CD4-positive, alpha-beta memory T cell (primary cell): ENCODE measurements at regions not wholly inside any gene's neighbourhood (a gene's known extent, or its start where the extent isn't known, plus 50 kb on each side); places are given as distances from the start of the nearest gene placed in this dataset.
"Not testable (repeated sequence)": the region's sequence is repeated elsewhere in the genome, so short reads cannot be mapped to it uniquely, and the experiment has no call there.

ENCODE experiments used
- CTCF ChIA-PET: fragments of 350-600 bp; sonication (Branson Sonifier 250); formaldehyde crosslinking; loops from one replicate; lab custom pipeline; 2021; ENCODE audit warnings: inconsistent platforms; ENCODE audit not compliant: partially characterized antibody; lab: Charles Lee
- POLR2A ChIA-PET: fragments of 350-600 bp; sonication (Branson Sonifier 250); formaldehyde crosslinking; loops from one replicate; lab custom pipeline; 2021; ENCODE audit not compliant: partially characterized antibody; lab: Charles Lee
- DNase-seq, 5 donors: peaks; one replicate each; pipeline versions ENCODE4 v3.0.0 to v3.0.0-alpha.2; 2020 to 2022; ENCODE audit warnings: mixed read lengths in 1 of 5
- H3K27ac ChIP-seq: one replicate; pipeline ENCODE4 v1.7.0; 2013; ENCODE audit warnings: low read depth, low read length
- H3K27me3 ChIP-seq: 2 replicates; pipeline ENCODE4 v1.7.0; 2013; ENCODE audit warnings: mild to moderate bottlenecking, low read length, moderate library complexity; ENCODE audit not compliant: insufficient read depth
- H3K36me3 ChIP-seq: 2 replicates; pipeline ENCODE4 v1.7.0; 2013; ENCODE audit warnings: mild to moderate bottlenecking, low read length, moderate library complexity; ENCODE audit not compliant: insufficient read depth
- H3K4me1 ChIP-seq: 2 replicates; pipeline ENCODE4 v1.7.0; 2013; ENCODE audit warnings: mild to moderate bottlenecking, low read length, moderate library complexity; ENCODE audit not compliant: insufficient read depth
- H3K4me3 ChIP-seq, 2 donors: one replicate each; pipeline ENCODE4 v1.7.0; 2013; ENCODE audit warnings: low read length in 2 of 2, mild to moderate bottlenecking in 1 of 2
- H3K9me3 ChIP-seq, 2 donors: one replicate each; pipeline ENCODE4 v1.7.0; 2013; ENCODE audit warnings: low read length in 2 of 2, control low read depth in 1 of 2; ENCODE audit not compliant: control insufficient read depth in 1 of 2
- H3K27ac Mint-ChIP-seq, 7 donors: one replicate each; pipeline ENCODE4 v1.8.0; 2020 to 2021; ENCODE audit warnings: mixed read lengths in 7 of 7, mild to moderate bottlenecking in 6 of 7, inconsistent platforms in 3 of 7, moderate library complexity in 3 of 7
- H3K27me3 Mint-ChIP-seq, 2 donors: one replicate each; pipeline ENCODE4 v1.8.0; 2020 to 2021; ENCODE audit warnings: mixed read lengths in 2 of 2
- H3K36me3 Mint-ChIP-seq, 2 donors: one replicate each; pipeline ENCODE4 v1.8.0; 2020 to 2021; ENCODE audit warnings: mixed read lengths in 2 of 2, inconsistent platforms in 1 of 2, mild to moderate bottlenecking in 1 of 2
- H3K4me1 Mint-ChIP-seq, 4 donors: one replicate each; pipeline ENCODE4 v1.8.0; 2020 to 2021; ENCODE audit warnings: mixed read lengths in 4 of 4, mild to moderate bottlenecking in 1 of 4
- H3K4me3 Mint-ChIP-seq, 8 donors: one replicate each; pipeline ENCODE4 v1.8.0; 2020 to 2021; ENCODE audit warnings: mixed read lengths in 8 of 8, mild to moderate bottlenecking in 7 of 8, moderate library complexity in 6 of 8, inconsistent platforms in 3 of 8
- H3K9me3 Mint-ChIP-seq, 8 donors: one replicate each; pipeline ENCODE4 v1.8.0; 2020 to 2021; ENCODE audit warnings: mixed read lengths in 8 of 8, mild to moderate bottlenecking in 5 of 8, inconsistent platforms in 3 of 8, moderate library complexity in 1 of 8
- intact Hi-C: fragments of 100-400 bp; cut with micrococcal nuclease; formaldehyde crosslinking; loops from one replicate; pipeline ENCODE4 v1.15.1; 2023

GRCh38 chr7:97234494-97234893 lies 117.0 kb downstream of the SDHAF3 start:
- H3K27ac Mint-ChIP-seq, DNase-seq, CTCF ChIA-PET, H3K4me3 ChIP-seq, H3K4me1 ChIP-seq, H3K36me3 Mint-ChIP-seq, intact Hi-C loops, H3K27me3 ChIP-seq, H3K4me1 Mint-ChIP-seq, H3K9me3 ChIP-seq, H3K27ac ChIP-seq, H3K36me3 ChIP-seq, H3K4me3 Mint-ChIP-seq, H3K27me3 Mint-ChIP-seq, POLR2A ChIA-PET: not testable (repeated sequence)
- H3K9me3 Mint-ChIP-seq, result peaks cover 7 to 60% (median 39%) of the 10 kb centered on the region in 8 donors

GRCh38 chr7:97246317-97246716 lies 128.8 kb downstream of the SDHAF3 start:
- no peaks in the 10 kb centered on the region for H3K4me1 Mint-ChIP-seq
- ChIA-PET CTCF (no interaction called here), POLR2A (no interaction called here)
- no peak for DNase-seq
- no peak overlapping the region for H3K4me3 Mint-ChIP-seq
- no peak overlapping the region for H3K27ac Mint-ChIP-seq
- H3K27me3 ChIP-seq, result no peaks in the 10 kb centered on the region
- no peak overlapping the region for H3K27ac ChIP-seq
- no peak overlapping the region for H3K4me3 ChIP-seq
- no peaks in the 10 kb centered on the region for H3K9me3 ChIP-seq
- peaks cover 5 to 30% (median 14%) of the 10 kb centered on the region in 8 donors for H3K9me3 Mint-ChIP-seq
- H3K36me3 ChIP-seq, result no peaks in the 10 kb centered on the region
- intact Hi-C loops, result no loop called here
- no peaks in the 10 kb centered on the region for H3K27me3 Mint-ChIP-seq
- no peaks in the 10 kb centered on the region for H3K4me1 ChIP-seq
- no peaks in the 10 kb centered on the region for H3K36me3 Mint-ChIP-seq

DNA sequence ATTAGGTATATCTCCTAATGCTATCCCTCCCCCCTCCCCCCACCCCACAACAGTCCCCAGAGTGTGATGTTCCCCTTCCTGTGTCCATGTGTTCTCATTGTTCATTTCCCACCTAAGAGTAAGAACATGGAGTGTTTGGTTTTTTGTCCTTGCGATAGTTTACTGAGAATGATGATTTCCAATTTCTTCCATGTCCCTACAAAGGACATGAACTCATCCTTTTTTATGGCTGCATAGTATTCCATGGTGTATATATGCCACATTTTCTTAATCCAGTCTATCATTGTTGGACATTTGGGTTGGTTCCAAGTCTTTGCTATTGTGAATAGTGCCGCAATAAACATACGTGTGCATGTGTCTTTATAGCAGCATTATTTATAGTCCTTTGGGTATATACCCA lies 140.7 kb downstream of the SDHAF3 start:
- H3K4me1 ChIP-seq, H3K4me3 ChIP-seq, H3K36me3 ChIP-seq, H3K27ac ChIP-seq, H3K27me3 ChIP-seq, H3K27me3 Mint-ChIP-seq, H3K27ac Mint-ChIP-seq, H3K4me1 Mint-ChIP-seq, H3K9me3 ChIP-seq, intact Hi-C loops, H3K36me3 Mint-ChIP-seq, POLR2A ChIA-PET, H3K9me3 Mint-ChIP-seq, CTCF ChIA-PET, H3K4me3 Mint-ChIP-seq, DNase-seq: not testable (repeated sequence)

GRCh38 chr7:97269741-97270140 lies 152.2 kb downstream of the SDHAF3 start:
- Mint-ChIP-seq H3K36me3 (no peaks in the 10 kb centered on the region), H3K27ac (no peak overlapping the region), H3K9me3 (no peaks in the 10 kb centered on the region), H3K27me3 (no peaks in the 10 kb centered on the region), H3K4me1 (no peaks in the 10 kb centered on the region), H3K4me3 (no peak overlapping the region)
- no peaks in the 10 kb centered on the region for H3K4me1 ChIP-seq
- H3K9me3 ChIP-seq, result no peaks in the 10 kb centered on the region
- no peak overlapping the region for H3K27ac ChIP-seq
- no peak overlapping the region for H3K4me3 ChIP-seq
- intact Hi-C loops, result no loop called here
- ChIA-PET CTCF (no interaction called here), POLR2A (no interaction called here)
- DNase-seq, result no peak
- no peaks in the 10 kb centered on the region for H3K27me3 ChIP-seq
- H3K36me3 ChIP-seq, result no peaks in the 10 kb centered on the region

DNA sequence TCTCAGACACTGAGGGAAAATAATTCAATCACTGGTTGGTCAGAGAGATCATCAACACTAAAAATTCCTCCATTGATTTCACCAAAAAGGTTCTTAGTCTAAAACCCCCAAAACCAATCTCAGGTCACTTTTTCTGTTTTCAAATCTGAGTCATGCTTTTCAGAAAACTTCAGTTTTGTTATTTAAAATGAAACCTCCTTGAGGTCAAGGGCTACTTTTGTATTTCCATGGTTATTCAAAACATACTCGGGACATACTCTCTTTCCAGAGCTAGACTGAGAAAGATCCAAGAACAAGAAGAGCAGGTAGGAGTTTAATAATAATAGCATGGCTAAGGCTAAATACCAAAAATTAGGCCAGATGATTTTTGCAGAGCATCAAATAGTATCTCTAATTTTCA lies 152.8 kb downstream of the SDHAF3 start:
- Histone ChIP-seq H3K36me3 (no peaks in the 10 kb centered on the region), H3K4me1 (no peaks in the 10 kb centered on the region), H3K9me3 (no peaks in the 10 kb centered on the region), H3K4me3 (no peak overlapping the region), H3K27me3 (no peaks in the 10 kb centered on the region), H3K27ac (no peak overlapping the region)
- POLR2A ChIA-PET, result no interaction called here
- Mint-ChIP-seq H3K27ac (no peak overlapping the region), H3K4me1 (no peaks in the 10 kb centered on the region), H3K9me3 (no peaks in the 10 kb centered on the region), H3K36me3 (no peaks in the 10 kb centered on the region), H3K4me3 (no peak overlapping the region), H3K27me3 (no peaks in the 10 kb centered on the region)
- intact Hi-C loops, result no loop called here
- CTCF ChIA-PET, result no interaction called here
- DNase-seq, result no peak

- ChIA-PET CTCF (no interaction called here), POLR2A (no interaction called here)
- no peak overlapping the region for H3K4me3 Mint-ChIP-seq
- H3K9me3 Mint-ChIP-seq, result no peaks in the 10 kb centered on the region
- H3K9me3 ChIP-seq, result no peaks in the 10 kb centered on the region
- no peak overlapping the region for H3K27ac Mint-ChIP-seq
- H3K36me3 Mint-ChIP-seq, result no peaks in the 10 kb centered on the region
- no peaks in the 10 kb centered on the region for H3K4me1 Mint-ChIP-seq
- no peaks in the 10 kb centered on the region for H3K4me1 ChIP-seq
- H3K27ac ChIP-seq, result no peak overlapping the region
- intact Hi-C loops, result no loop called here
- no peaks in the 10 kb centered on the region for H3K27me3 Mint-ChIP-seq
- no peaks in the 10 kb centered on the region for H3K36me3 ChIP-seq
- H3K27me3 ChIP-seq, result no peaks in the 10 kb centered on the region
- no peak overlapping the region for H3K4me3 ChIP-seq
- DNase-seq, result no peak
These were observed 154.1 kb downstream of the SDHAF3 start for GRCh38 chr7:97271619-97272018.

DNA sequence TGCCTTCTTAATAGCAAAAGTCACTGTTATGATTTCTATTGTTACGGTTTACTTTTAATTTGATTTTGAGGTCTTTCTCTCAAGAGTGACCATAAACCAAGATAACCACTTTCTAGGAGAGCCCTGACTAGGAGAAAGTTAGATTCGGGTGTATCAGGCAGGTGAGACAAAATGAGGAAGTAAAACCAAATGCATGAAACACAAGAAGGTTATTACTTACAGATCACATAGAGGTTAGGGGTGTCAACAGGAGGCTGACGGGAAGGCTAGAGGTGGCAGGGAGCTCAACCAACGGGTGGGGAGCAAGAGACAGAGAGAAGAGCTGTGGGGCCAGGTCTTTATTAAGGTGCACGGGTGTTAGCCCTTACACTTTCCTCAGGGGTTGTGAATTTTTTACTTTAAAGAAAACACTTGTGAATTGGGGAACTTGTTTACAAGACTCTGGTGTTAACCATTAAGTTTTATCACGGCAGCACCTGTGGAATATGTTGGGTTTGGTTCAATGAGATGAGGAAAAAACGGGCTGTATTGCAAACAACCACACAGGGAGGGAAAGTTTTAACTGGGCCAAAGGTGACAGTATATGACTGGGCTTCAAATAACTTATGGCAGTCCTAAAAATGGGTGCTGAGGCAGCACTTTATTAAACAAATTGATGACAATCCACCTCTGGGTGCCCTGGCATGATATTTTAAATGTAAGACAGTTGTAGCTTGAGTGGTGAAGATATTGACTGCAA lies 154.9 kb downstream of the SDHAF3 start:
- no peaks in the 10 kb centered on the region for H3K9me3 Mint-ChIP-seq
- POLR2A ChIA-PET, result no interaction called here
- no peak overlapping the region for H3K4me3 Mint-ChIP-seq
- intact Hi-C loops, result no loop called here
- H3K27me3 Mint-ChIP-seq, result no peaks in the 10 kb centered on the region
- Histone ChIP-seq H3K27ac (no peak overlapping the region), H3K4me1 (no peaks in the 10 kb centered on the region), H3K36me3 (no peaks in the 10 kb centered on the region), H3K9me3 (no peaks in the 10 kb centered on the region), H3K4me3 (no peak overlapping the region), H3K27me3 (no peaks in the 10 kb centered on the region)
- no peak for DNase-seq
- H3K36me3 Mint-ChIP-seq, result no peaks in the 10 kb centered on the region
- CTCF ChIA-PET, result no interaction called here
- H3K4me1 Mint-ChIP-seq, result no peaks in the 10 kb centered on the region
- H3K27ac Mint-ChIP-seq, result no peak overlapping the region

DNA sequence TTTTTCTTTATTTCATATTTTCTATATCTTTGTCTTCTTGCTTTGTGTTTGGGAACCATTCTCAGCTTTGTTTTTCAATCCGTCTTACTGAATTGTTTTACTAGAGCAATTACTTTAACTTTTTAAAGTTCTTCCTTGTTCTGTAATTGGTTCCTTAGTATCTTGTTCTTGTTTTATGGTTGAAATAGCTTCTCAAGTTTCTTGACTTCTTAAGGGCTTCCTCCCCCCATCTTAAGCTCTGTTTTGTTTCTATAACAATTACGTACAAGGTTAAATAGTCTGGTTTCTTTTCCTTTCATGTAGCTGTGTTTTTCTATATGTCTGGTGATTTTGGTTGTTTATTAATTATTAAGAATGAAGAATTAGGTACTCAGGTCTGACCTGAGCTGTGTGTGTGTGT lies 158.0 kb downstream of the SDHAF3 start:
- Mint-ChIP-seq H3K9me3 (no peaks in the 10 kb centered on the region), H3K27ac (no peak overlapping the region), H3K4me3 (no peak overlapping the region), H3K27me3 (no peaks in the 10 kb centered on the region), H3K4me1 (no peaks in the 10 kb centered on the region), H3K36me3 (no peaks in the 10 kb centered on the region)
- no peak for DNase-seq
- no peaks in the 10 kb centered on the region for H3K27me3 ChIP-seq
- H3K4me3 ChIP-seq, result no peak overlapping the region
- H3K36me3 ChIP-seq, result no peaks in the 10 kb centered on the region
- no peaks in the 10 kb centered on the region for H3K9me3 ChIP-seq
- POLR2A ChIA-PET, result no interaction called here
- CTCF ChIA-PET, result no interaction called here
- H3K4me1 ChIP-seq, result no peaks in the 10 kb centered on the region
- intact Hi-C loops, result no loop called here
- no peak overlapping the region for H3K27ac ChIP-seq
